NCI-H2196 (cell line): ENCODE measurements at regions not wholly inside any gene's neighbourhood (a gene's known extent, or its start where the extent isn't known, plus 50 kb on each side); places are given as distances from the start of the nearest gene placed in this dataset.
A peak's percentile ranks its signal among the peaks of the same experiment; 100 is the strongest.

ENCODE experiments used
- DNase-seq: peaks from one replicate; lab custom pipeline; 2025; ENCODE audit not compliant: unreplicated experiment; lab: John Stamatoyannopoulos, UW

DNA sequence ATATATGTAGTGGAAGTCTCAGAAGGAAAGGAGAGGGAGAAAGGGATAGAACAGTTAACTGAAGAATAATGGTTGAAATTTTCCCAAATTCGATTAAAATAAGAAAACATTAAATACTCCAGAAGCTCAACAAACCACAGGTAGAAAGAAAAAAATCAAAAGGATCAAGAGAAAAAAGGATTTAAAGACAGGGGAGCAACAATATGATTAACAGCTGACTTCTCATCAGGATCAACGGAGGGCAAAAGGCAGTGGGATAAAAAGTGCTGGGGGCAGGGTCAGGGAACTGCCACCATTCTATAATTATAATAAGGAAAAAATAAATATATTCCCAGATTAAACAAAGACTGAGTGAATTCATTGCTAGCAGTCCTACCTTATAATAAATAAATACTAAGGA, 55.3 kb downstream of the CDKN2C start:
- no peak for DNase-seq

DNA sequence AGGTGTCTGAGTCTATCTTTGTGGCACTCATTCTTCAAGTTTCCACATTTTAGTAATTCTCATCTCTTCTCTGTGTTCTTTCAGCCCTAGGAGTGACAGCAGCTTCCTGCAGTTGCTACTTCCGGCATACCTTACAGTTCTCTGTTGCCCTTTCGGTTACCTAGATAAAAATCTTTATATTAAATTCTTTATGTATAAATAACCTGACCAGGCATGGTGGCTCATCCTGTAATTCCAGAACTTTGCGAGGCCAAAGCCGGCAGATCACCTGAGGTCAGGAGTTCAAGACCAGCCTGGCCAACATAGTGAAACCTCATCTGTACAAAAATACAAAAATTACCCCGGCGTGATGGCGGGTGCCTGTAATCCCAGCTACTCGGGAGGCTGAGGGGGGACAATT, 62.9 kb downstream of the CDKN2C start:
- no peak for DNase-seq

DNA sequence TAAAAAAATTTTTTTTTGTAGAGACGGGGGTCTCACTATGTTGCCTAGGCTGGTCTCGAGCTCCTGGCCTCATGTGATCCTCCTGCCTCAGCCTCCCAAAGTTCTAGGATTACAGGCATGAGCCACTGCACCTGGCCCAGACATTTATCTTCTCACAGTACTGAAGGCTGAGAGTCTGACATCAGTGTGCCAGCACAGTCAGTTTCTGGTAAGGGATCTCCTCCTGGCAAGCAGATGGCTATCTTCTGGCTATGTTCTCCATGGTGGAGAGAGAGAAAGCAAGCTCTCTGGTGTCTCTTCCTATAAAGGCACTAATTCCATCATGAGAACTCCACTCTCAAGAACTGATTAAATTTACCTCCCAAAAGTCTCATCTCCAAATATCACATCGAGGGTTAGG, 57.8 kb upstream of the C1orf185 start:
- peak; percentile 34 for DNase-seq

DNA sequence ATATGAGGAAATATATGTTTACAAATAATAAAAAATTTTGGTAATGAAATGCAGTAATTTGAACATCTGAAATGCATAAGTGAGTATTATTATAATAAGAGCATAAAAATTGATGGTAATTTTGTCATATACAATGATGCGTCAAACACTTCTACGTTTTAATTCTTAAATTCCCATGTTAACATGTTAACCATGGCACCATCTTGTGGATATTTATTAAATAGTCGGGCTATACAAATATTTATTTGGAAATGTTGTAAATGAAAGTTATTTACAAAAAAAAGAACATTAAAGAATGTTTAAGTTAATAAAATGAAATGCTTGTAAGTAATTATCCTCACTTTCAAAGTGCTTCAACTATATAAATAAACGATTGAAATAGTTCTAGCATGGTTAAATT, 57.2 kb upstream of the C1orf185 start:
- no peak for DNase-seq

DNA sequence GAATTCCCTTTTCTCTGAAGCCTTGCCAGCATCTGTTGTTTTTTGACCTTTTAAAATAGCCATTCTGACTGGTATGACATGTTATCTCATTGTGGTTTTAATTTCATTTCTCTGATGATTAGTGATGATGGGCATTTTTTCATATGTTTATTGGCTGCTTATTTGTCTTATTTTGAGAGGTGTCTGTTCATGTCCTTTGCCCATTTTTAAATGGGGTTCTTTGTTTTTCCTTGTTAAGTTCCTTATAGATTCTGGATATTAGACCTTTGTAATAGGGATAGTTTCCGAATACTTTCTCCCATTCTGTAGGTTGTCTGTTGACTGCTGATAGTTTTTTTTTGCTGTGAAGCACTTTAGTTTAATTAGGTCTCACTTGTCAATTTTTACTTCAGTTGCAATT, 54.0 kb upstream of the C1orf185 start:
- DNase-seq, result no peak

DNA sequence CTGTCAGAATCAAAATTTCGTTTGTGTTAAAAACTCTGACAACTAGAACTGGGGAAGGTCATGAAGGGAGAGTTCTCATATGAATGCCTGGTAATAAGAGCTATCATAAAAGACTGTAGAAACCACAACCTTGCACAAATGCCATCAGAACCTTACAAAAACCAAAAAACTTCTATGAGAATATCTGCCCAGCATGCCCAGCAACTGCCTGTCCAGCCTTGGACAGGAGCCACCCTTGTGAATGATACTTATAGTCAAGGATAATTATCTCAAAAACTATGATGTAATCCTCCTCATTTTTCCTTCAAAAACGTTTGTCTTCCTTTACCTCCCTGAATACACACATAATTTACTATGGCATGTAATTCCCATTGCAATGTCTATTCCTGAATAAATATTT, 53.4 kb upstream of the C1orf185 start:
- DNase-seq, result peak; percentile 28
